Esophagus muscularis mucosa (tissue), 3 donors: ENCODE measurements at regions not wholly inside any gene's neighbourhood (a gene's known extent, or its start where the extent isn't known, plus 50 kb on each side); places are given as distances from the start of the nearest gene placed in this dataset.

Experiments used
- POLR2A ChIP-seq: fragments of 450-650 bp; IDR thresholded peaks from one replicate; pipeline ENCODE4 v1.6.1; 2017; ENCODE audit warnings: antibody characterized with exemption, moderate library complexity, mild to moderate bottlenecking, low read depth
- POLR2AphosphoS5 ChIP-seq, 2 donors: sonication (generic); formaldehyde crosslinking; IDR thresholded peaks; one replicate each; pipeline ENCODE4 v1.6.1; 2017; ENCODE audit warnings: antibody characterized with exemption in 2 of 2
- TF ChIP-seq, protein P1 (sequence below), 3 experiments: fragments of 200-600 bp in 2 of 3; fragments of 450-650 bp in 1 of 3; sonication (generic) in 2 of 3; IDR thresholded peaks; one replicate each; pipeline ENCODE4 v1.5.1; 2017 to 2019; ENCODE audit warnings: antibody characterized with exemption in 3 of 3, mild to moderate bottlenecking in 2 of 3, moderate library complexity in 1 of 3

DNA sequence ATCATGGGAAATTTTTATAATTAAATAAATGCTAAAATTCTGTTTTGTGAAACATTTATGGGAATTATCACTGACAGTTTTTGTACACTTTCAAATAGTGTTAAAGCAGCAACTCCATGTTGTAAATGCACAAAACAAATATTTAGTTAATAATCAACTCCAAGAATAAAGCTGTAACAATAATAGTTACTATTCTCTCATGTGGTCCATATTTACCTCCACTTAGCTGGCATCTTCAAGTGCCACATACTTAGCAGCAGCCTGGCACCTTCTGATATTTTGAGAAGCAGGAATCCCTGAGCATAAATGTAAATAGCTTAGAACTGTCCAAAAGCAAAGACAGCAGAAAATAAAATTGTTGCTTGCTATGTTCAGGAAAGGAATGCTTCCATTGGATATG is 154.3 kb downstream of the KDM5D start:
- TF ChIP-seq, protein P1, sequence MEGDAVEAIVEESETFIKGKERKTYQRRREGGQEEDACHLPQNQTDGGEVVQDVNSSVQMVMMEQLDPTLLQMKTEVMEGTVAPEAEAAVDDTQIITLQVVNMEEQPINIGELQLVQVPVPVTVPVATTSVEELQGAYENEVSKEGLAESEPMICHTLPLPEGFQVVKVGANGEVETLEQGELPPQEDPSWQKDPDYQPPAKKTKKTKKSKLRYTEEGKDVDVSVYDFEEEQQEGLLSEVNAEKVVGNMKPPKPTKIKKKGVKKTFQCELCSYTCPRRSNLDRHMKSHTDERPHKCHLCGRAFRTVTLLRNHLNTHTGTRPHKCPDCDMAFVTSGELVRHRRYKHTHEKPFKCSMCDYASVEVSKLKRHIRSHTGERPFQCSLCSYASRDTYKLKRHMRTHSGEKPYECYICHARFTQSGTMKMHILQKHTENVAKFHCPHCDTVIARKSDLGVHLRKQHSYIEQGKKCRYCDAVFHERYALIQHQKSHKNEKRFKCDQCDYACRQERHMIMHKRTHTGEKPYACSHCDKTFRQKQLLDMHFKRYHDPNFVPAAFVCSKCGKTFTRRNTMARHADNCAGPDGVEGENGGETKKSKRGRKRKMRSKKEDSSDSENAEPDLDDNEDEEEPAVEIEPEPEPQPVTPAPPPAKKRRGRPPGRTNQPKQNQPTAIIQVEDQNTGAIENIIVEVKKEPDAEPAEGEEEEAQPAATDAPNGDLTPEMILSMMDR (IDR thresholded peaks at IDR 0.05) = no peak
- TF ChIP-seq POLR2A (no peak), POLR2AphosphoS5 (IDR thresholded peaks at IDR 0.05) (no peak)
